ENCODE measurements at regions not wholly inside any gene's neighbourhood (a gene's known extent, or its start where the extent isn't known, plus 50 kb on each side); places are given as distances from the start of the nearest gene placed in this dataset.
"Not testable (repeated sequence)": the region's sequence is repeated elsewhere in the genome, so short reads cannot be mapped to it uniquely, and the experiment has no call there.

GRCh38 chr2:56985609-56986008 is 801.8 kb downstream of the CCDC85A start:
- H3K4me3 ChIP-seq (ENCODE audit: low read depth, low read length) = no peak overlapping the region
- H3K9me3 ChIP-seq (ENCODE audit: control insufficient read depth, insufficient read depth, low read length) = no peaks in the 10 kb centered on the region
- no peaks in the 10 kb centered on the region for H3K27me3 ChIP-seq (ENCODE audit: control insufficient read depth, insufficient read depth, low read length)
- no peaks in the 10 kb centered on the region for H3K36me3 ChIP-seq (ENCODE audit: control insufficient read depth, insufficient read depth, low read length)
- no peak for DNase-seq (ENCODE audit: low read depth in 4 of 6, low spot score in 6 of 6)
- no peak overlapping the region for H3K27ac ChIP-seq (ENCODE audit: low read depth, low read length)
- no peaks in the 10 kb centered on the region for H3K4me1 ChIP-seq (ENCODE audit: control insufficient read depth, insufficient read depth, low read length)

- 91% methylated on average over 3 of the region's 6 CpGs for WGBS (ENCODE audit: insufficient coverage)
- no peak overlapping the region for H3K27ac ChIP-seq (ENCODE audit: low read depth, low read length)
- no peak overlapping the region for H3K4me3 ChIP-seq (ENCODE audit: low read depth, low read length)
- no peaks in the 10 kb centered on the region for H3K27me3 ChIP-seq (ENCODE audit: control insufficient read depth, insufficient read depth, low read length)
- H3K9me3 ChIP-seq (ENCODE audit: control insufficient read depth, insufficient read depth, low read length) = peaks cover 4% of the 10 kb centered on the region
- no peak for DNase-seq (ENCODE audit: low read depth in 4 of 6, low spot score in 6 of 6)
- H3K36me3 ChIP-seq (ENCODE audit: control insufficient read depth, insufficient read depth, low read length) = no peaks in the 10 kb centered on the region
- H3K4me1 ChIP-seq (ENCODE audit: control insufficient read depth, insufficient read depth, low read length) = no peaks in the 10 kb centered on the region
These were observed 838.7 kb downstream of the CCDC85A start for GRCh38 chr2:57022496-57022895.

GRCh38 chr2:57044931-57045635 is 861.3 kb downstream of the CCDC85A start:
- Histone ChIP-seq H3K27ac (ENCODE audit: low read depth, low read length) (no peak overlapping the region), H3K4me3 (ENCODE audit: low read depth, low read length) (no peak overlapping the region), H3K4me1 (ENCODE audit: control insufficient read depth, insufficient read depth, low read length) (no peaks in the 10 kb centered on the region), H3K36me3 (ENCODE audit: control insufficient read depth, insufficient read depth, low read length) (no peaks in the 10 kb centered on the region), H3K9me3 (ENCODE audit: control insufficient read depth, insufficient read depth, low read length) (no peaks in the 10 kb centered on the region), H3K27me3 (ENCODE audit: control insufficient read depth, insufficient read depth, low read length) (no peaks in the 10 kb centered on the region)
- peak in 1 of 6 donors; percentile 21 for DNase-seq (ENCODE audit: low read depth in 4 of 6, low spot score in 6 of 6)
- WGBS (ENCODE audit: insufficient coverage) = 75% methylated on average over 2 of the region's 4 CpGs

GRCh38 chr2:57049273-57049672 is 865.5 kb downstream of the CCDC85A start:
- no peak for DNase-seq (ENCODE audit: low read depth in 4 of 6, low spot score in 6 of 6)
- H3K4me3 ChIP-seq (ENCODE audit: low read depth, low read length) = no peak overlapping the region
- no peaks in the 10 kb centered on the region for H3K27me3 ChIP-seq (ENCODE audit: control insufficient read depth, insufficient read depth, low read length)
- WGBS (ENCODE audit: insufficient coverage) = 100% methylated on average over 3 of the region's 3 CpGs
- H3K36me3 ChIP-seq (ENCODE audit: control insufficient read depth, insufficient read depth, low read length) = no peaks in the 10 kb centered on the region
- no peaks in the 10 kb centered on the region for H3K9me3 ChIP-seq (ENCODE audit: control insufficient read depth, insufficient read depth, low read length)
- H3K27ac ChIP-seq (ENCODE audit: low read depth, low read length) = no peak overlapping the region
- H3K4me1 ChIP-seq (ENCODE audit: control insufficient read depth, insufficient read depth, low read length) = no peaks in the 10 kb centered on the region

- Histone ChIP-seq H3K27ac (ENCODE audit: low read depth, low read length) (no peak overlapping the region), H3K4me1 (ENCODE audit: control insufficient read depth, insufficient read depth, low read length) (no peaks in the 10 kb centered on the region), H3K27me3 (ENCODE audit: control insufficient read depth, insufficient read depth, low read length) (no peaks in the 10 kb centered on the region), H3K4me3 (ENCODE audit: low read depth, low read length) (no peak overlapping the region), H3K9me3 (ENCODE audit: control insufficient read depth, insufficient read depth, low read length) (no peaks in the 10 kb centered on the region), H3K36me3 (ENCODE audit: control insufficient read depth, insufficient read depth, low read length) (no peaks in the 10 kb centered on the region)
- no CpG with 5 or more reads among the region's 3 CpGs for WGBS (ENCODE audit: insufficient coverage)
- DNase-seq (ENCODE audit: low read depth in 4 of 6, low spot score in 6 of 6) = no peak
These were observed 866.2 kb downstream of the CCDC85A start for GRCh38 chr2:57050007-57050406.

- not testable (repeated sequence) for H3K27ac ChIP-seq (ENCODE audit: low read depth, low read length); DNase-seq (ENCODE audit: low read depth in 4 of 6, low spot score in 6 of 6); H3K36me3 ChIP-seq (ENCODE audit: control insufficient read depth, insufficient read depth, low read length); H3K9me3 ChIP-seq (ENCODE audit: control insufficient read depth, insufficient read depth, low read length); H3K4me3 ChIP-seq (ENCODE audit: low read depth, low read length); H3K4me1 ChIP-seq (ENCODE audit: control insufficient read depth, insufficient read depth, low read length); H3K27me3 ChIP-seq (ENCODE audit: control insufficient read depth, insufficient read depth, low read length)
- no CpG with 5 or more reads among the region's 1 CpG for WGBS (ENCODE audit: insufficient coverage)
These were observed 882.5 kb downstream of the CCDC85A start for GRCh38 chr2:57066301-57066700.

- Histone ChIP-seq H3K27me3 (ENCODE audit: control insufficient read depth, insufficient read depth, low read length) (no peaks in the 10 kb centered on the region), H3K36me3 (ENCODE audit: control insufficient read depth, insufficient read depth, low read length) (no peaks in the 10 kb centered on the region), H3K27ac (ENCODE audit: low read depth, low read length) (no peak overlapping the region), H3K4me3 (ENCODE audit: low read depth, low read length) (no peak overlapping the region), H3K4me1 (ENCODE audit: control insufficient read depth, insufficient read depth, low read length) (no peaks in the 10 kb centered on the region), H3K9me3 (ENCODE audit: control insufficient read depth, insufficient read depth, low read length) (no peaks in the 10 kb centered on the region)
- DNase-seq (ENCODE audit: low read depth in 4 of 6, low spot score in 6 of 6) = no peak
These were observed 891.4 kb downstream of the CCDC85A start for GRCh38 chr2:57075226-57075625.

- no peaks in the 10 kb centered on the region for H3K27me3 ChIP-seq (ENCODE audit: control insufficient read depth, insufficient read depth, low read length)
- no peaks in the 10 kb centered on the region for H3K4me1 ChIP-seq (ENCODE audit: control insufficient read depth, insufficient read depth, low read length)
- no peak overlapping the region for H3K27ac ChIP-seq (ENCODE audit: low read depth, low read length)
- H3K9me3 ChIP-seq (ENCODE audit: control insufficient read depth, insufficient read depth, low read length) = no peaks in the 10 kb centered on the region
- no peaks in the 10 kb centered on the region for H3K36me3 ChIP-seq (ENCODE audit: control insufficient read depth, insufficient read depth, low read length)
- DNase-seq (ENCODE audit: low read depth in 4 of 6, low spot score in 6 of 6) = no peak
- H3K4me3 ChIP-seq (ENCODE audit: low read depth, low read length) = no peak overlapping the region
These were observed 896.2 kb downstream of the CCDC85A start for GRCh38 chr2:57080035-57080434.

- no peaks in the 10 kb centered on the region for H3K36me3 ChIP-seq (ENCODE audit: control insufficient read depth, insufficient read depth, low read length)
- no peak overlapping the region for H3K27ac ChIP-seq (ENCODE audit: low read depth, low read length)
- no peaks in the 10 kb centered on the region for H3K27me3 ChIP-seq (ENCODE audit: control insufficient read depth, insufficient read depth, low read length)
- DNase-seq (ENCODE audit: low read depth in 4 of 6, low spot score in 6 of 6) = no peak
- H3K9me3 ChIP-seq (ENCODE audit: control insufficient read depth, insufficient read depth, low read length) = no peaks in the 10 kb centered on the region
- no peaks in the 10 kb centered on the region for H3K4me1 ChIP-seq (ENCODE audit: control insufficient read depth, insufficient read depth, low read length)
- H3K4me3 ChIP-seq (ENCODE audit: low read depth, low read length) = no peak overlapping the region
- WGBS (ENCODE audit: insufficient coverage) = 94% methylated on average over 21 of the region's 21 CpGs
These were observed 901.0 kb downstream of the CCDC85A start for GRCh38 chr2:57084697-57085281.

GRCh38 chr2:57093020-57093419 is 909.2 kb downstream of the CCDC85A start:
- Histone ChIP-seq H3K27ac (ENCODE audit: low read depth, low read length) (no peak overlapping the region), H3K36me3 (ENCODE audit: control insufficient read depth, insufficient read depth, low read length) (no peaks in the 10 kb centered on the region), H3K27me3 (ENCODE audit: control insufficient read depth, insufficient read depth, low read length) (no peaks in the 10 kb centered on the region), H3K9me3 (ENCODE audit: control insufficient read depth, insufficient read depth, low read length) (peaks cover 4% of the 10 kb centered on the region), H3K4me3 (ENCODE audit: low read depth, low read length) (no peak overlapping the region), H3K4me1 (ENCODE audit: control insufficient read depth, insufficient read depth, low read length) (no peaks in the 10 kb centered on the region)
- DNase-seq (ENCODE audit: low read depth in 4 of 6, low spot score in 6 of 6) = no peak

Data from spinal cord (tissue), 9 donors.